Progenitor cell of endocrine pancreas (in vitro differentiated cells): ENCODE measurements at regions not wholly inside any gene's neighbourhood (a gene's known extent, or its start where the extent isn't known, plus 50 kb on each side); places are given as distances from the start of the nearest gene placed in this dataset.

Experiments used
- DNase-seq: peaks from one replicate; pipeline ENCODE4 v3.0.0; 2021; ENCODE audit warnings: low spot score; ENCODE audit not compliant: unreplicated experiment
- H3K27ac Mint-ChIP-seq: 2 replicates; pipeline ENCODE4 v1.8.0; 2021; ENCODE audit warnings: mild to moderate bottlenecking, moderate library complexity, mixed read lengths
- H3K27me3 Mint-ChIP-seq: 2 replicates; pipeline ENCODE4 v1.8.0; 2021; ENCODE audit warnings: mixed read lengths
- H3K36me3 Mint-ChIP-seq: 2 replicates; pipeline ENCODE4 v1.8.0; 2022; ENCODE audit warnings: mixed read lengths; ENCODE audit not compliant: insufficient read depth
- H3K4me1 Mint-ChIP-seq: 2 replicates; pipeline ENCODE4 v1.8.0; 2021; ENCODE audit warnings: low read depth, mixed read lengths
- H3K4me3 Mint-ChIP-seq: 2 replicates; pipeline ENCODE4 v1.8.0; 2021; ENCODE audit warnings: low read depth, mild to moderate bottlenecking, moderate library complexity, mixed read lengths
- H3K9me3 Mint-ChIP-seq: 2 replicates; pipeline ENCODE4 v1.8.0; 2021; ENCODE audit warnings: low read depth, mixed read lengths
- CTCF ChIP-seq: fragments of 200-600 bp; sonication (generic); IDR thresholded peaks from one replicate; pipeline ENCODE4 v1.5.0; 2021; ENCODE audit warnings: antibody characterized with exemption, mild to moderate bottlenecking; ENCODE audit not compliant: unreplicated experiment

DNA sequence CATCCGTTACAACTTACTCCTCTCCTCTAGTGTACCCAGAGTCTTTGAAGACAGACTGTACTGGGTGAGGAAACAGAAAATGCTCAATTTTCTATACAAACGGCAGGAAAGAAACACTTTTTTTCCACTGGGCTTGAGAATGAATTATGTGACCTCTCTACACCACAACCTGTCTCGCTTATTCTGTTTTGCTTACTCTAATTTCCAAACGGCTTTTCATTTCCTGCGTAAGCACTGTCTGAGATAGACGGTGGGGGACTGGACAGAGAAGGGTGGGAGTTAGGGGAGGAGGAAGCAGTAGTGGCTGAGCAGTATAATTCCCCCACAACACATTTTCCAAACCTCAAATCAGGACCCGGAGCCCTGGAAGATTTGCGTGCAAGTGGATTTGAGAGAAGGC lies 191.4 kb upstream of the SDK2 start:
- TF ChIP-seq CTCF = no peak
- Mint-ChIP-seq H3K36me3 (no peaks in the 10 kb centered on the region), H3K27me3 (peaks cover 52% of the 10 kb centered on the region), H3K4me3 (no peak overlapping the region), H3K27ac (no peak overlapping the region), H3K4me1 (no peaks in the 10 kb centered on the region), H3K9me3 (no peaks in the 10 kb centered on the region)
- DNase-seq = no peak

DNA sequence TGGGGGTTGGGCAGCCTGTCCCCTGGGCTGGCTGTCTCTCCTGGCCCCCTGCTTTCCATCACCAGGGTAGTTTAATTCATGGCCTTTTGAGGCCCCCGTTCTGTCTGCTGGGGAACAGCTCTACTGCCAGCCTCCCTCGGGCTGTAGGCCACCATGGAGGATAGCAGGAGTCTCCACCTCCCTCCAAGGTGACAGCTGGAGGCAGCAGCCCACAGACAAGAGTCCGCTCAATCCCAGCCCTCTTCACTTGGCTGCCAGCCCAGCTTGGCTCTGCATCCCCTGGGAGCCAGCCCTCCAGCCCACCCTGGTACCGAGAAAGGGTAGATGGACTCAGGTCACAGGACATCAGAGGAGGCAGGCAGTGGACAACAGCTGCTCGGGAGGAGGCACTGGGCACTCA lies 194.6 kb upstream of the SDK2 start:
- DNase-seq = no peak
- no peak overlapping the region for H3K4me3 Mint-ChIP-seq
- no peak overlapping the region for H3K27ac Mint-ChIP-seq
- no peaks in the 10 kb centered on the region for H3K9me3 Mint-ChIP-seq
- no peaks in the 10 kb centered on the region for H3K36me3 Mint-ChIP-seq
- peaks cover 48% of the 10 kb centered on the region for H3K27me3 Mint-ChIP-seq
- no peak for TF ChIP-seq CTCF
- H3K4me1 Mint-ChIP-seq = no peaks in the 10 kb centered on the region

DNA sequence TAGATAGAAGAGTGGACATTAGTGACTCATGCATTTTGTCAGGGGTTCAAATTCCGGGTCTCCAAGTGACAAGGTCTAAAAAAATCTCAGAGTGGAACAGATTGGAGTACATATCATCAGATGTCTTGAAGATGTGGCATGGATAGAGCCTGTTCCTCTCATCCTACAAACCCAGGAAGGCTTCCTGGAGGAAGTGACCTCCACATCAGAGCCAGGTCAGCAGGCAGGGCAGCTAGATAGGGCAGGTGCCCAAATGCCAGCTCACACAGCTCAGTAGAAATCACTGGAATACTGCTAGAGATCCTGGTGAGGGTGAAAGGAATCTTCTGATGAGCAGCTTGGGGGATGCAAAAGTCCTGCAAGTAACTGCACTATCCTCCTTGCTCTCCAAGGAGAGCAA lies 196.6 kb upstream of the SDK2 start:
- Mint-ChIP-seq H3K36me3 (no peaks in the 10 kb centered on the region), H3K9me3 (no peaks in the 10 kb centered on the region), H3K27ac (no peak overlapping the region), H3K27me3 (peaks cover 40% of the 10 kb centered on the region), H3K4me3 (no peak overlapping the region), H3K4me1 (no peaks in the 10 kb centered on the region)
- no peak for TF ChIP-seq CTCF
- no peak for DNase-seq

DNA sequence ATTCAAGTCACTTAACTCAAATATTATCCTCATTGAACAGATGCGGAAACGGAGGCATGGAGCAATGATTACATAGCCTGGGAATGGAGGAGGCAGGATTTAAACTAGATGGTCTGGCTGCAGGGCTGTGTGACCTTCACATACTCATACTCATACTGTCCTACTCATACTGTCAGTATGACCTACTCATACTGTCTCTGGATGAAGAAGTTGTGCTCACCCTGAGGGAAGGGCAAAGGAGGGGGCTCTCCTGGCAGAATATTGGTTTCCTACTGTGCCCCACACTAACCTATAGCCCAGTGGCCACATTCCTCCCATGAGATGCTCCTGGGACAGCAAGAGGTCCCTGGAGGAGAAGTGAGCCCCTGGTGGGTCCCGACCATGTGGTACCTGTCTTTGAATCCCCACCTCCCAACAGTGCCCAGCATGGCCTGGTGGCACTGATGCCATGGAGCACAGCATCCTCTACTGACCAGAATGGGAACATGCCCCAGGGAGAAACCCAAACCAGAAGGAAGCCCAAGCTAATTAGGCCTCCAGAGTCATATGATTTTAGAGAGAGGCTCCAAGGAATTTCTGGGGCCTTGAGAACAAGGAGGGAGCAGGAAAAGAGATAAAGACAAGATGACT lies 197.3 kb upstream of the SDK2 start:
- TF ChIP-seq CTCF = peak; percentile 41
- H3K9me3 Mint-ChIP-seq = no peaks in the 10 kb centered on the region
- peaks cover 37% of the 10 kb centered on the region for H3K27me3 Mint-ChIP-seq
- no peak overlapping the region for H3K27ac Mint-ChIP-seq
- H3K36me3 Mint-ChIP-seq = no peaks in the 10 kb centered on the region
- H3K4me3 Mint-ChIP-seq = no peak overlapping the region
- no peaks in the 10 kb centered on the region for H3K4me1 Mint-ChIP-seq
- no peak for DNase-seq

DNA sequence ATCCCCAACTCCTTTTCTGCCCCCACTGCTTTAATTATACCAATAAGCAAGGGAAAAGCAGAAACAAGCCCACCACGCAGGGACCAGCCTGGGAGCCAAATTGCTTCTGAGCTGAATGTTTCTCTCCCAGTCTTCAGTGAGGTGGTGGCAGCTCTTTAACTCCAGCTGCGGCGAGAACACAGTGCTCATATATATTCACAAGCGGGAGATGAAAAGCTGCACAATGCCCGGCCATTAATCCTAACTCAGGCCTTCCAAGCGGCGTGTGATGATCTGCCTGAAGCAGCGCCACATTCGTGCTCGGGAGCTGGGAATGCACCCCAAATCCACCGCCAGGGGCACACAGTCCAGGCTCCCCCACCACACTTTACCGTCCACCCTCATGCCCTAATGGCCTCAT lies 203.7 kb upstream of the SDK2 start:
- Mint-ChIP-seq H3K27me3 (peaks cover 10% of the 10 kb centered on the region), H3K27ac (no peak overlapping the region), H3K9me3 (no peaks in the 10 kb centered on the region), H3K4me3 (no peak overlapping the region), H3K4me1 (no peaks in the 10 kb centered on the region), H3K36me3 (no peaks in the 10 kb centered on the region)
- TF ChIP-seq CTCF = no peak
- no peak for DNase-seq
